OCI-LY3 (cell line): ENCODE measurements at regions not wholly inside any gene's neighbourhood (a gene's known extent, or its start where the extent isn't known, plus 50 kb on each side); places are given as distances from the start of the nearest gene placed in this dataset.

Experiments
- H2AFZ ChIP-seq: fragments of 200-600, 300-600 bp; shearing (Covaris generic); 2 replicates; pipeline ENCODE4 v1.6.0; 2014; ENCODE audit warnings: antibody characterized with exemption, low read depth, low read length
- H3K27ac ChIP-seq: fragments of 200-600, 300-600 bp; sonication (generic); 2 replicates; pipeline ENCODE4 v1.5.1; 2014; ENCODE audit warnings: mild to moderate bottlenecking, low read length, moderate library complexity, mixed read lengths
- H3K27me3 ChIP-seq: fragments of 200-600, 300-600 bp; sonication (generic); 2 replicates; pipeline ENCODE4 v1.6.1; 2014; ENCODE audit warnings: low read depth, low read length, mixed read lengths
- H3K36me3 ChIP-seq: fragments of 200-600, 300-600 bp; sonication (generic); replicated peaks from 2 replicates; pipeline ENCODE3; 2014; ENCODE audit warnings: low read depth, low read length, mixed read lengths
- H3K4me1 ChIP-seq: fragments of 300-600, 200-600 bp; sonication (generic); 2 replicates; pipeline ENCODE4 v1.6.1; 2014; ENCODE audit warnings: low read length, mixed read lengths
- H3K4me2 ChIP-seq: fragments of 200-600, 300-600 bp; sonication (generic); 2 replicates; pipeline ENCODE4 v1.6.1; 2014; ENCODE audit warnings: low read length, mixed read lengths
- H3K4me3 ChIP-seq: fragments of 300-600, 200-600 bp; sonication (generic); 2 replicates; pipeline ENCODE4 v1.5.1; 2014; ENCODE audit warnings: antibody characterized with exemption, mild to moderate bottlenecking, low read length, moderate library complexity
- H3K79me2 ChIP-seq: fragments of 300-600, 200-600 bp; shearing (Covaris generic); 2 replicates; pipeline ENCODE4 v1.6.1; 2014; ENCODE audit warnings: mild to moderate bottlenecking, low read length, mixed read lengths
- H3K9ac ChIP-seq: fragments of 300-600, 200-600 bp; shearing (Covaris generic); 2 replicates; pipeline ENCODE4 v1.6.0; 2014; ENCODE audit warnings: mild to moderate bottlenecking, low read length, moderate library complexity
- H3K9me3 ChIP-seq: fragments of 200-600, 300-600 bp; shearing (Covaris generic); 2 replicates; pipeline ENCODE4 v1.6.1; 2014; ENCODE audit warnings: low read length, mixed read lengths; ENCODE audit not compliant: insufficient read depth
- H4K20me1 ChIP-seq: fragments of 200-600, 300-600 bp; sonication (generic); 2 replicates; pipeline ENCODE4 v1.6.1; 2016; ENCODE audit warnings: low read length, mixed read lengths; ENCODE audit not compliant: insufficient read depth
- CTCF ChIP-seq: fragments of 200-600, 300-600 bp; sonication (generic); IDR thresholded peaks from 2 replicates; pipeline ENCODE4 v1.5.1; 2014; ENCODE audit warnings: antibody characterized with exemption, low read length, low read depth
- EZH2phosphoT487 ChIP-seq: fragments of 200-600 bp; shearing (Covaris generic); IDR thresholded peaks from 2 replicates; pipeline ENCODE4 v1.6.1; 2018; ENCODE audit warnings: antibody characterized with exemption, mixed run types, low read depth

GRCh38 chr10:114753126-114753525 is 68.5 kb upstream of the FHIP2A start:
- H3K9ac ChIP-seq: no peak overlapping the region
- no peak overlapping the region for H3K27ac ChIP-seq

GRCh38 chr10:114754445-114755320 is 66.9 kb upstream of the FHIP2A start:
- H3K4me3 ChIP-seq: no peak overlapping the region
- no peaks in the 10 kb centered on the region for H4K20me1 ChIP-seq
- no peaks in the 10 kb centered on the region for H3K36me3 ChIP-seq
- no peak overlapping the region for H3K9ac ChIP-seq
- H3K4me2 ChIP-seq: no peak overlapping the region
- H3K4me1 ChIP-seq: no peaks in the 10 kb centered on the region
- no peak for TF ChIP-seq CTCF
- no peak for TF ChIP-seq EZH2phosphoT487
- no peaks in the 10 kb centered on the region for H3K9me3 ChIP-seq
- no peaks in the 10 kb centered on the region for H3K79me2 ChIP-seq
- no peak overlapping the region for H3K27ac ChIP-seq
- H2AFZ ChIP-seq: no peak overlapping the region
- H3K27me3 ChIP-seq: no peaks in the 10 kb centered on the region

More at GRCh38 chr10:114753126-114753525, 68.5 kb upstream of the FHIP2A start:
- no peaks in the 10 kb centered on the region for H3K27me3 ChIP-seq
- no peak overlapping the region for H2AFZ ChIP-seq
- no peak overlapping the region for H3K4me2 ChIP-seq
- H3K4me1 ChIP-seq: no peaks in the 10 kb centered on the region
- H4K20me1 ChIP-seq: no peaks in the 10 kb centered on the region
- no peaks in the 10 kb centered on the region for H3K79me2 ChIP-seq
- no peaks in the 10 kb centered on the region for H3K9me3 ChIP-seq
- H3K36me3 ChIP-seq: no peaks in the 10 kb centered on the region
- TF ChIP-seq CTCF: no peak
- TF ChIP-seq EZH2phosphoT487: no peak
- no peak overlapping the region for H3K4me3 ChIP-seq

GRCh38 chr10:114755537-114755936 is 66.0 kb upstream of the FHIP2A start:
- Histone ChIP-seq H3K27me3 (no peaks in the 10 kb centered on the region), H3K9ac (no peak overlapping the region), H3K4me2 (no peak overlapping the region), H3K4me3 (no peak overlapping the region), H3K79me2 (no peaks in the 10 kb centered on the region), H3K9me3 (no peaks in the 10 kb centered on the region), H3K27ac (no peak overlapping the region), H4K20me1 (no peaks in the 10 kb centered on the region), H3K36me3 (no peaks in the 10 kb centered on the region), H3K4me1 (no peaks in the 10 kb centered on the region), H2AFZ (no peak overlapping the region)
- TF ChIP-seq EZH2phosphoT487: no peak
- no peak for TF ChIP-seq CTCF

DNA sequence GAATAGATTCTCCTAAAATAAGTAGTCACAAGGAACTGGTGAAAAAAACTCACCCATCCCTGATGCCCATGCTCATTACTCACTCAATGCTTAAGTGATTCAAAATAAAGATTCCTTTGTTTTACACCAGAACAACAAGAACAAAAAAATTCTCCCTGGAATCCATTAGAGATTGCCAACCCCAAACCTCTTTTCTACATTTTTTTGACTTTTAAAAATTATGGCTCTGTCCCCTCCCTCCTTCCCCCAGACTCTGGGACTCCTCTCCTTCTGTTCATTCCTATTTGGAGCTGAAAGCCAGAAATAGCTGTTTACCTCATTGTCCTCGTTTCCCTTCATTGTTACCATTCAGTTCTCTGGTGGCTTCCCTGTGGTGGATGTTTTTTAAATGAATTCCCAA is 63.2 kb upstream of the FHIP2A start:
- H3K9me3 ChIP-seq: no peaks in the 10 kb centered on the region
- H3K27ac ChIP-seq: no peak overlapping the region
- TF ChIP-seq EZH2phosphoT487 (no peak), CTCF (no peak)
- H2AFZ ChIP-seq: no peak overlapping the region
- no peaks in the 10 kb centered on the region for H3K4me1 ChIP-seq
- no peak overlapping the region for H3K9ac ChIP-seq
- no peaks in the 10 kb centered on the region for H3K79me2 ChIP-seq
- no peaks in the 10 kb centered on the region for H4K20me1 ChIP-seq
- H3K4me3 ChIP-seq: no peak overlapping the region
- no peak overlapping the region for H3K4me2 ChIP-seq
- H3K27me3 ChIP-seq: no peaks in the 10 kb centered on the region
- no peaks in the 10 kb centered on the region for H3K36me3 ChIP-seq
